Suppressor macrophage treated with lipopolysaccharide for 4 hours (primary cell): ENCODE measurements at regions not wholly inside any gene's neighbourhood (a gene's known extent, or its start where the extent isn't known, plus 50 kb on each side); places are given as distances from the start of the nearest gene placed in this dataset.
"Not testable (repeated sequence)": the region's sequence is repeated elsewhere in the genome, so short reads cannot be mapped to it uniquely, and the experiment has no call there.

ENCODE experiments used
- DNase-seq: peaks from one replicate; pipeline ENCODE4 v3.0.0-alpha.2; 2020

DNA sequence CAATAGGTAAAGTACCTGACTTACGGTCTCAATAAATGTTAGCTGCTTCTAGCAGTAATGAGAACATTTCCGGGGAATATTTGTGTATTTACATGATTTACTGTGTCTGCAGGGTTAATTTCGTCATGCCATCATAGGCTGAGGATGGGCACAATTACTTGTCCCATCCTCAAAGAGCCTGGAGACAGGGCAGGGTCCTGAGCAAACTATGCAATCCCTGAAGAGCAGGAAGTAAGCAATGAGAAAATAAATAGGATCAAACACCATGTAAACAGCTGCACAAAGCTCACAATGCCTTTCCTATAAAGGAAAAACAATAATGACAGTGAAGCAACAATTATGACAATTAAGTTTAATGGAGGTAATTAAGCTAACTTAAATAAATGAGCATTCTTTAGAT is 114.6 kb upstream of the FOXQ1 start:
- no peak for DNase-seq

DNA sequence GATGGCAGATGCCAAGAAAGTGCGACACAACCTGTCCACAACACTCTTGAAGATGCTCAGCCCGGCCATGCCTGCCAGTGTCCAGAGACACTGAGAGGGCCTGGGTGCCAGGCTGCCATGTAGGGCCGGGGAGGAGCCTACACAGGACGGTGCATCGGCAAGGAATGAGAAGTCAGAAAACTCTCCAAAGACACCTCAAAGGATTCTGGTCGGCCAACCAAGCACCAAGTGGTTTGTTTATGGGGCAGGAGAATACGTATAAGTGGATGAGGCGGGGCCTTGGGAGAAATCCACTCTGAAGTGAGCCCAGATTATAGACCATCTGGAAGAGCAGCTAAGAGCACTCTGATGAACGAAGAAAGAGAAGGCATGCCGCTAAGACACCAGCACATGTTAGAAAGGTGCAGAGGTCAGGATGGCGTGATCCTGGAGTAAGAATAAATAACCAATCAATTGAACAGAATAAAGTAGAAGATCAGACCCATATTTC is 120.7 kb upstream of the FOXQ1 start:
- no peak for DNase-seq

DNA sequence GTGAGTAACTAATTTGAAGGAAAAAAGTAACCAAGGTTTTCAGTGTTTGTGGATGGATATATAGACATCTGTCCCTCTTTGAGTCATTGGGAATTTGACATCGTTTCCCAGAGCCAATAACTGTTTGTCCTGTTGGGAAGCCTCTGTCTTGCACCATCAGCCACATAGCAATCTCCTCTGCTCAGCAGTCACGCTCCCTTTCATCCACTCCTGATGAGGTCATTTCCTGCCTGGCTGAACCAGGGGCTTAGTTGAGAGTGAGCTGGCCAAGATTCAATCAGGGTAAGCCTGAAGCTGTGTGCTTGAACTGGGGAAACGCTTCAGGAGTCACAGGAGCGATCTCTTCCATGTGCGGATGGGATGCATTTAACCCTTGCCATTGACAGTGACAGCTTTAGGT is 121.5 kb upstream of the FOXQ1 start:
- no peak for DNase-seq

DNA sequence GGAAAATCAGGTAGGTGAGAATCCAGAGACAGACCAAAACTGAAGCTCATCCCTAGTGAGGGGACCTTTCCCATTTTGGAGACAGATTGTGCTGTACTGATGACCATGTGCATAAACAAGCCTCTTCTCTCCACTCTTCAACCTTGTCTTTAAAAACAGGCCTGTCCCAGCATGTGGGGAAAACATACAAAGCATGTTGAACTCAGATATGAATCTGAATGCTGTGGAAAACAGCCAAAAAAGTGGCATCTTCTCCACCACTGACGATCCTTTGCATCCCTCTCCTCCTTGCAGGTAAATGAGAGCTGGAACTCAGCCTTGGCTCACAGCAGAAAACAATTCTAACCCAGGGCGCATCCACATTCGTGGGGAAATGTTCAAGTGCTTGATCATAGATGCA is 123.7 kb upstream of the FOXQ1 start:
- DNase-seq, result no peak

DNA sequence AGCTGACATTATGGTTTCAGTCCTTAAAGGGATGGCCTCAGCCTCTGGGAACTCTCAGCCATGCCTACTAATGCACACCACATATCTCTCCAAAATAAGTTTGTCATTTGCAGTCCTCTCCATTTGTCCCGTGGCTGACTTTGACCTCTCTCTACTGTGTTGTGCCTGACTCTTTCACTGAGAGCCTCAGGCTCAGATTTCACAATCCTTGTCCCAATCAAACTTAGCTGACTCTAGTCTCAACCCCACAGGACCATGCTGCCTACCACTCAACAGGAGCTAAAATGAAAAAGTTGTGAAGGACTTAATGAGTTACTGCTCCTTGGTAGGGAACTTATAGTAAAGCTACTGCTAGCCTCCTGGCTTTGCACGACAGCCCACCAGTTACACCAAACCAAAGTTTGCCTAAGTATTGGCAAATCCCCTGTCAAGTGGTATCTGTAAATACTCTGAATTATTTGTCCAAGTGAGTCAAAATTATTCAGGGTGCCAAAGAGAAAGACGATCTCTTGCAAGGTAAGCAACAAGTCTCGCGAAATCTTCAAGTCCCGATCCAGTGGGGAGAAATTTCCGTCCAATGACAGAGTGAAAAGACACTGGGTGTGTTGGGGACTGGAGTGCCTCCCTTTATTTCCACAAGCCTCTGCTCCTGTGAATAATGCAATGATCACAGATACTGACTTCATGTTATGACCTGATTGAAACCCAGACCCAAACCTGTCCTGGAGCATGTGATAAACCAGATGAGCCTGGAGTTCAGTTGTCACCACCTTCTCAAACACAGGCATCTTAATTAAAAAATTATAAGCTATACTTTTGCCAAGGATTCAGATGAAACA is 124.4 kb upstream of the FOXQ1 start:
- no peak for DNase-seq

DNA sequence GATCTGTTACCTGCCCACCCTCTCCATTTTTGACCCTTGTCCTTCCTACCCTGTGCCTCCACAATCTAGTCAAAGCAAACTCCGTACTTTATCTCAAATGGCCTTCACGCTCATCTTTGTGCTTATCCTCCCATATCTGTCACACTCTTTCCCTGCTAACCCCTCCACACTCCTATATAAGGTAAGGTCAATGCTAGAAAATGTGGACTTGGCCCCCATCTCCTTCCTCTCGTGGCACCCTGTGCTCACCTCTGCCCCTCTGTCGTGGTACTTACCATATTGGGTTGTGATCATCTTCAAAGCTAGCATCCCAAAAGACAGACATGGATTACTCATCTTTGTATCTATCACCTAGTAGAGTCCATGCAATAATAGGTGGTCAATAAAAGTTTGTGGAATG is 127.6 kb upstream of the FOXQ1 start:
- no peak for DNase-seq

DNA sequence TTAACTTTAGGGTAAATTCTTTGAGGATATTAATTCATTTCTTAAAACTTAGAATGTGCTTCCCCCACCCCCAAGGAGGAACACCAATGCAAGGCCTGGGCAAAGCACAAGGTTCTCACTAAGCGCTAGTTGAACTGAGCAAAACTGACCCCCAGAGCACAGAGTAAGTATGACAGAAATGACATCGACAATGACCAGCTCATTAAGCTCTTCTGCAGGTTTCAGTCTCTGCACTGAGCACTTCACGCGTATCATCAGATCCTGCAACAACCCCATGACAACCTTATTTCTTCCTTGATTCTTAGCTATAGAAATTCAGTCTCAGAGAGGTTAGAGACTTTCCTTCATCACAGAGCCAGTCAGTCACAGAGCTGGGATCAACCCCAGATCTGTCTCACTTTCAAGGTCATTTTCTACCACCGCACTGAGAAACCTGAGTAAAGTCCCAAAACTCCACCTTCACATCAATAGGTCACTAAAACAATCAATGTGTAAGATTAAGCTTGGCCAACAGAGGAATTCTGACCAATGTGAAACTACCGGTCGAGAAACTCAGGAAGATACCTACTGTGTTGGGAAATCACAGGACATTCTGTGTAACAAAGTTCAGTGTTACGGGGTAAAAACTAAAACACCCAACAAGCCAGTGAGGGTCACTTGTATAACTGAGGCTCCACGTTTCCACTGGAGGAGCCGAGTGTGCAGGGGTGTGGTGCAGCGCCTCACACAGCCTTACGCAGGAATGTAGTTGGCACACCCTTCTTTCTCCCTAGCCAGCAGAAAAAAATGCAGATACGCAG is 129.0 kb upstream of the FOXQ1 start:
- DNase-seq, result no peak

DNA sequence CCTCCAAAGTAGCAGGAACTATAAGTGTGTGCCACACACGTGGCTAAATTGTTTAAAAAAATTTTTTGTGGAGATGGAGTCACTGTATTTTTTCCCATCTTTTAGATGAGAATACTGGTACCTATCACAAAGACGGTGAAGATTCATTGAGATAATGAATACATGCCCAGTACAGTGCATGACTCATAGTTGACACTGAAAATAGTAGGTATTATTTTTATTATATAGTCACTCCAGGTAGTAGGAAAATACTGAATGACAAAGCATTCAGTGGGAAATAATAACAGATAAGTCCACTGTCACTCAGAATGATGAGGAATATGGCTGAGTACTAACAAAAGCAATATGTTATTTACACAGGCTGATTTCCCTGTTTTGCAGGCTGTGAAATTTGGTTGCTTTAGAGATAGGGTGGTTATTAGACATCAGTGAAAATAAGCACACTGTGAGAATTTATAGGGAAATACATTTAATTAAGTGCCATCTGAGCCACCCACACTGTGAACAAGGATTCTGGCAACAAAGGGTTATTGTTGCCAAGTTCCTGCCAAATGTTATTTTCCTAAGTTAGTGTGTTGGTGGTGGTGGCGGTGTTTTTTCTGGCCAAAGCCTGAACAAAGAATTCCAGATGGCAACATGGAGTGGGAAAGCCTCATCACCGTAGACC is 129.8 kb upstream of the FOXQ1 start:
- DNase-seq, result no peak

DNA sequence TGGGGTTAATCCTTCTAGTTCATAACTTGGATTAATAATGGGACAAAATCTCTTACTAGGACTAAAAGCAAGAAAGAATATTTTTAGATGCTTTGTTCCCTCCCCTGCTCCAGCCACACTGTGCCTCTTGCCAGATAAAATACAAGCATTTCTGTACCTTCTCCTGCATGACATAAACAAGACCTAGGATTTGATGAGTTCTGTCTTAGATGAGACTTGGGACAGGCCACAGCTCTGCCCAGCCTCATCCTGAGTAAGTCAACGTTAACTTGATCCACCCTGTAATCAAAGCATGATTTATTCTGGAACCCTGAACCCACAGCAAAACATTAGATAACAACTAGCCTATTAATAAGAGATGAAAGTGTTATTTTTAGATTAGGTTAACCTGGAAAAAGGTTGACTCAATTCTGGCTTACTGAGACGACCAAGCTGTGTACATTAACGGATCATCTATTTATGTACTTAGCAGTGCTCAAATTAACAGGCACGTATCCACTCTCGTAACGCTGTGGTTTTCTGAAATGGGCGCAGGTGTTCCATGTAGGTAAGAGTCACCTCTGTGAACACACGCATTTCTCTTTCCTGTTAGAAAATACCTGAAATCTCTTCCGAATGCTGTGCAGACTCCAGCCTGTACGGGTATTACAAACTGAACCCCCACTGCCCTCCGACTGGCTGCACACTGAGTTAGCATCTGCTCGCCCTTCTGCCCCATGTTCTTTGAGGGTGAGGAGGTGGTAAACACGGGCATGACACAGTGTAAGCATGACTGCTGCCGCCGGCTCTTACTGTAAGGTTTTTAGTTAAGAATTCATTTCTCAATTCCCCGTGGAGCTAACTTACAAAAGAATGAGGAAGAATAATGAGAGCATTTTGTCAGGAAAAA is 132.1 kb upstream of the FOXQ1 start:
- no peak for DNase-seq

DNA sequence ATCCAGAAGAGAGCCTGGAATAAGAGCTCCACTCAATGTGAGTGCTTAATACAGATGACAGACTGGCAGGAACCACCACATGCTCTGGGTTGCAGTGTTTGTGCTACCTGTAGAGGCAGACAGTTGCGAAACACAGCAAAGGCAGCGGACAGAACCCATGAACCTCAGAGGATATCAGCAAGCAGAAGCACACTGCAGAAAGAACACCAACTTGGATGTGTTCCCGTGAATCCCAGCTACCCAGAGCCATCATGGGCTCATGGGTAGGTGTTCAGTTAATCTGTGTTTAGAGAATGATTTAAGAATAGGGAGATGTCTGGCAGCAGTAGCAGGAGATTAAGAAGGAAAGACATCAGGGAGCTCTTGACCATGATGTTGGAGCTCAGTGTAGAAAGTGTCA is 133.3 kb upstream of the FOXQ1 start:
- no peak for DNase-seq

DNA sequence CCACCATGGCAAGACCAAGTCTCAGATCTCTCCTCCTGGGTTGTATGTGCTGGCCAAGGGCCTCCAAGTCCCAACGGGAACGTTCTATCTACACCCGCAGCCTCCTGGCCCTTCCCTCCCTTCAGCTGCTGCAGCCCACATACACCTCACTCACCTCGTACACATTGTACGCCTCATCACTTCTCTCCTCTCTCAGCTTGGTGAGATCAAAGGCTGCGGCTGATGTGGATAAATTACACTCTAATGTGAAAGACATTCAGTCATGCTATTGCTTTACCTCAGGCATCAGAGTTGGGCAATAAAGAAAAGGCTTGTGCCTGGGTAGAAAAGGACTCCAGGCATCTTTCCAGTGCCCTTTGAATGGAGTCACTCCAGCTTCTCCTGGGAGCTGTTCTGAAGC is 135.3 kb upstream of the FOXQ1 start:
- no peak for DNase-seq

DNA sequence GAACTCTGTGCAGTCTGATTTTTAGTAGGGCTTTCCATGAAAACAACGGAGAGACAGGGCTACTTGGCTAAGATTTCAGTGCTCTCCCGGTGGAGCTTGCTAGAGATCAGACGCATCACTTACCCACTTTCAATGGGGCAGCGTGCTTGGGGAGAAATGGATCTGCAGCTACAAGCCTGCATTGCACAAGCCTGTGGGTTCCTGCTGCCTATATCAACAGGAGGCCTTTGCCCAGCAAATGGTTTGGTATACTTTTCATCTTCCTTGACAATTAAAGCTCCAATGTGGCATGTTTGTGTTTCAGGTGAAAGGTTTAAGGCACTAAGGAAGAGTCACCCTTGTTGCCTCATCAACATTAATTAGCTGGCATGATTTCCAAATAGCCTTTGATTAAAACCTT is 136.0 kb upstream of the FOXQ1 start:
- no peak for DNase-seq

DNA sequence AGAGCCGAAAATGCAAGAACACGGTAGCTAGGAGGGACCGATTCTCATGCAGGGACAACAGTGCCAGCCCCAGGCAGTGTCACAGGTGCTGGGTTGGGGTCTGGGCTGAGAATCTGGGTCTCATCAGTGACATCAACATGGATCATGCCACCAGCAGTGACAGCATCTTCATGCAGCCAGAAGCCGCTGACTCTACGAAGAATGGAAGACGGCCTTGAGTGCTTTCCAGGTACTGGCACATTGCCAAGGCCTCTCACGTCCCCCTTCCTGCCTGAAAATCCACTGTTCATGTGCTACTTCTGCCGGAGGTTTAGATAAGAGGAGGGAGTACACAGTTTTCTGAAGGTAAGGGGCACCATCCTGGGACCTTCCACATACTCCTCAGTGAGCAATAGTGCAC is 141.1 kb upstream of the FOXQ1 start:
- DNase-seq, result no peak

DNA sequence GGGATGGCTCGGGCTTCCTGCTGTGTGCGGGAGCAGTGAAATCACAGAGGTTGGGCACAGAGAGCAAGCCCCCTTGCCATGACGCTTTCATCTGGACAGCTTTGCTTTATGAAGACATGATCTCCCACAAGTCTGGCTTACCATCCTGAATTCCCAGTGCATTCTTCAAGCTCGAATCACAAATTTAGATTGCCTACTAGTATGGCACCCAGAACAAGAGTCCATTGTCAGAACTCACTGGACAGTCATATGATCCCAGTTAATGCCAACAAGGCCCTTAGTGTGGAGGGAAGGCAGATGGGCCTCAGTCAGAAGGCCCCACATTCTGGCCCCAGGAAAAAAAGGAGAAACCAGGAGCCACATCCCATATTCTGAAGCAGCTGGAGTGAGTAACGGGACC is 147.3 kb upstream of the FOXQ1 start:
- no peak for DNase-seq

DNA sequence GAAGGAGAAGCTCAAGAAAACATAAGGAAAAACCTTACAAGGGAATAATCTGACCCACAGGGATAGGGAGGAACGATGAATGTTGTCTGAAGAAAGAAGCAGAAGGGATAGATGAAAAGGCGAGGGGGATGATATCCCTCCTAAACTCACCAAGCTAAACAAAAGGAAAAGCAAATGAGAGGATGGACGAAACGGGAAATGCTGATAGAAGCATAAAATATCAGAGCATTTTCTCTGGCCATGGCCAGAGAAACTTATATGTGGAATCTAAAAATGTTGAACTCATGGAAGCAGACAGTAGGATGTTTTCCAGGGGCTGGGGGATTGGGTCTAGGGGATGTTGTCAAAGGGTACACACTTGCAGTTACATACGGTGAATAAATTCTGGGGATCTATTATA is 148.4 kb upstream of the FOXQ1 start:
- no peak for DNase-seq

DNA sequence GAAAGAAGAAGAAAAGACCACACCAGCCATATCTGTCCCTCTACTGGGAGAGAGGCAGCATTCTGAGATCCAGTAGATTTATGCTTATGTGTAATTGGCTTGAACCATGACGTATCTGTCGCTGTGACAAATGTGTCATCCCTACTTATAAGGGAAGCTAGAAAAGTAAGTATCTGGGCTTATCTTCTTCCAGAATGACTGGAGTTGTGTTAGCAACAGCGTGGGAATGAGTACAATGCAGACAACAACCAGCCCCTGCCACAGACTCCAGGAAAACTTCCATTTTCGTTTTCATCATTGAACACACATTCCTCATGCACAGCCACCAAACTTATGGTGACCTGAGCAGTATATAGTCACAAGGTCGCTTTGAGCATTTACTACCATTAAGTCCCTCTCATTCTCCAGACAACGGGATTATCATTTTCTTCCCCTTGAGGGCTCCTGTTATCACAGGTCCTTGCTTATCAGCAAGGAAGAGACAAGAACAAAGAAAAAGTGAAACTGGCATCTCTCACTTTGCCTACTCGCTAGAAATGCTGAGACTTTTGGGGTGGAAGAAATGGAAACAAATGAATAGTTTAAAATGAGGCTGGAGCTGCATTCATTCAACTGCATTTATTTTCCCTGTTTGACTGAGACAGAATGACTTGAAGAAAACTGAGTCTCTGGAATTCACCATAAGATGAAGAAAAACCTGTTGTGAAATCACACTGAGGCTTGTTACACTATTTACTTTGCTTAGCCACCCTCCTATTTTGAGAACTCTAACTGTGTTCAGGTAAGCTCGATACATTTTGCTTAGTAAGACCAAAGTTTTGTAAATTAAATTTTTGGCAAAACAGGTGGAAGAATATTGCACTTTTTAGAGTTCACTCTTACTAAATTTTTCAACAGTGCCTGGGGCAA is 149.3 kb upstream of the FOXQ1 start:
- no peak for DNase-seq

DNA sequence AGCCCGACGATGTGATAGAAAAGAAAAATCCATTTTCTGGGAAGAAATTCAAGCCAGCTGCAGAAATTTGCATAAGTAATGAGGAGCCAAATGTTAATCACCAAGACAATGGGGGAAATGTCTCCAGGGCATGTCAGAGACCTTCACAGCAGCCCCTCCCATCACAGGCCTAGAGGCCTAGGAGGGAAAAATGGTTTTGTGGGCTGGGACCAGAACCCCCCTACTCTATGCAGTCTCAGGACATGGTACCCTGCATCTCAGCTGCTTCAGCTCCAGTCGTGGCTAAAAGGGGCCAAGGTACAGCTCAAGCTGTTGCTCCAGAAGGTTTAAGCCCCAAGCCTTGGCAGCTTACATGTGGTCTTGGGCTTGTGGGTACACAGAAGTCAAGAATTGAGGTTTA is 155.5 kb upstream of the FOXQ1 start:
- not testable (repeated sequence) for DNase-seq

DNA sequence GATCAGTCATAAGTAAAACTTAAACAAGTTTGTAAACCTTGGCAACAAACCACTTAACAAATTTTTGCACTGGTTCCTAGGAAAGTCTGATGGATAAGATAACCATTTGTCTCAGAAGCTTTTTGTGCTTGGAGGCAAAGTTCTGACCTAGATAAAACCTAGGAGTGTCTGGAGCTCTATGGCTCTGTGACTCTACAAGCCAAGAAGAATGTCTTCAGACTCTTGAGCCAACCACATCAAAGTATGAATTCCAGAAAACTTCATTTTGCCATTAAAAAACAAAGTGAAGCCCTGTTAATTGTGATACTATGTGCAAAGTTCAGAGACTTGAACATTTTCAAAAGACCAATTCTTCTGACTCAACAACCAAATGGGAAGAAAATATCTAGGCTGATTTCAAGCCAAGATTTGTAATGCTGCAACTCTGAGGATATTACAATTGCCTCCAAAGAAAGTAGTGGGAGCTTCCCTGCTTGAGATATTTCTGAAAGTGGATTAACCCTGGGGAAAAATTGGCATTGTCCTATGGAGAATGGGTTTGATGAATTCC is 158.1 kb upstream of the FOXQ1 start:
- DNase-seq, result no peak

DNA sequence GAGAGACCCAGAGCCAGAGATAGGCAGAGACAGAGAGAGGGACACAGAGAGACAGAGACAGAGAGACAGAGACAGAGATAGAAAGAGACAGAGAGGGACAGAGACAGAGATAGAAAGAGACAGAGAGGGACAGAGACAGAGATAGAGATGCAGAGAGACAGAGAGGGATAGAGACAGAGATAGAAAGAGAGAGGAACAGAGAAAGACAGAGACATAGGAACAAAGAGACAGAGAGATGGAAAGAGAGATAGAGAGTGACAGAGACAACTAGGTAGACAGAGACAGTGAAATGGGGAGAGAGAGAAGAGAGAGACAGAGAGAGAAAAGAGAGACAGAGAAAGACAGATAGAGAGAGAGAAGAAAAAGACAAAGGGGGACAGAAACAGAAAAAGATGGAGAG is 165.4 kb upstream of the FOXQ1 start:
- no peak for DNase-seq

DNA sequence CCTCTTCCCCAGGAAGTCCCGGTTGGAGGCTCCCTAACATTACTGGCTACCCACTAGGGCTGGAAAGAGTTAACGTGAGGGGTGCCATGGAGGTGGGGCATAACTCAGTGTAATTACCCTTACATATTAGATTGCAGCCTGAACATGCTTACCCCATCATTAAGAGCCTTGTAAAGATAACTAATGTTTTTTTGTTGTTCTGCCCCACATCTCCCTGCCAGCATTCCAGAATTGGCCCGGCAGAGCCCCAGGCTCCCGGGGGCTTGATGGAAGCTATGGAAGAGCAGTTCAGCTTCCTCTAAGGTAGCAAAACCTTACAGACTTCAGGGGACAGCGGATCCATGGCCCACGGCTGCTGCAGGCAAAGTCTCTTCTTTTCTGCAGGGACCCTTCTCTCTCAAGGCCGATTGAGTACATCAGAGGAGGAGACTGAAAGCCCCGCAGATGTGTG is 166.1 kb upstream of the FOXQ1 start:
- DNase-seq, result no peak
